ENCODE measurements at regions not wholly inside any gene's neighbourhood (a gene's known extent, or its start where the extent isn't known, plus 50 kb on each side); places are given as distances from the start of the nearest gene placed in this dataset.

- TF ChIP-seq POLR2A (IDR thresholded peaks at IDR 0.05) (no peak), POLR2AphosphoS5 (IDR thresholded peaks at IDR 0.05) (no peak)
- TF ChIP-seq, protein P1, sequence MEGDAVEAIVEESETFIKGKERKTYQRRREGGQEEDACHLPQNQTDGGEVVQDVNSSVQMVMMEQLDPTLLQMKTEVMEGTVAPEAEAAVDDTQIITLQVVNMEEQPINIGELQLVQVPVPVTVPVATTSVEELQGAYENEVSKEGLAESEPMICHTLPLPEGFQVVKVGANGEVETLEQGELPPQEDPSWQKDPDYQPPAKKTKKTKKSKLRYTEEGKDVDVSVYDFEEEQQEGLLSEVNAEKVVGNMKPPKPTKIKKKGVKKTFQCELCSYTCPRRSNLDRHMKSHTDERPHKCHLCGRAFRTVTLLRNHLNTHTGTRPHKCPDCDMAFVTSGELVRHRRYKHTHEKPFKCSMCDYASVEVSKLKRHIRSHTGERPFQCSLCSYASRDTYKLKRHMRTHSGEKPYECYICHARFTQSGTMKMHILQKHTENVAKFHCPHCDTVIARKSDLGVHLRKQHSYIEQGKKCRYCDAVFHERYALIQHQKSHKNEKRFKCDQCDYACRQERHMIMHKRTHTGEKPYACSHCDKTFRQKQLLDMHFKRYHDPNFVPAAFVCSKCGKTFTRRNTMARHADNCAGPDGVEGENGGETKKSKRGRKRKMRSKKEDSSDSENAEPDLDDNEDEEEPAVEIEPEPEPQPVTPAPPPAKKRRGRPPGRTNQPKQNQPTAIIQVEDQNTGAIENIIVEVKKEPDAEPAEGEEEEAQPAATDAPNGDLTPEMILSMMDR (IDR thresholded peaks at IDR 0.05), result no peak
Measured at GRCh38 chr14:80127466-80127865, 83.8 kb downstream of the DIO2 start.

Data from breast epithelium (tissue), 3 donors.